Endometrium (tissue), 2 donors: ENCODE measurements at regions not wholly inside any gene's neighbourhood (a gene's known extent, or its start where the extent isn't known, plus 50 kb on each side); places are given as distances from the start of the nearest gene placed in this dataset.
"Not testable (repeated sequence)": the region's sequence is repeated elsewhere in the genome, so short reads cannot be mapped to it uniquely, and the experiment has no call there.

Experiments used
- FAIRE-seq: peaks from 2 replicates; lab custom pipeline; 2012; peaks lifted over from hg19 to GRCh38; lab: Jason Lieb, UNC
- donor health status: control.
- donor health status: control.

- FAIRE-seq = no peak
Observed at GRCh38 chr4:151459375-151459774, 50.4 kb downstream of the FHIP1A start.

GRCh38 chr4:151460434-151460833 is 51.5 kb downstream of the FHIP1A start:
- FAIRE-seq = no peak

- FAIRE-seq = no peak
Observed at GRCh38 chr4:151462554-151462953, 53.6 kb downstream of the FHIP1A start.

- no peak for FAIRE-seq
Observed at GRCh38 chr4:151468715-151469696, 60.0 kb downstream of the FHIP1A start.

- no peak for FAIRE-seq
Observed at GRCh38 chr4:151469970-151470369, 61.0 kb downstream of the FHIP1A start.

- FAIRE-seq = no peak
Observed at GRCh38 chr4:151471728-151472127, 62.8 kb downstream of the FHIP1A start.

- no peak for FAIRE-seq
Observed at GRCh38 chr4:151472297-151472696, 63.3 kb downstream of the FHIP1A start.

- no peak for FAIRE-seq
Observed at GRCh38 chr4:151472711-151473110, 63.7 kb downstream of the FHIP1A start.

- FAIRE-seq = no peak
Observed at GRCh38 chr4:151473521-151474097, 64.6 kb downstream of the FHIP1A start.

GRCh38 chr4:151475035-151475714 is 66.2 kb downstream of the FHIP1A start:
- FAIRE-seq = no peak

GRCh38 chr4:151481813-151482212 is 72.8 kb downstream of the FHIP1A start:
- no peak for FAIRE-seq

- no peak for FAIRE-seq
Observed at GRCh38 chr4:151484396-151485102, 75.6 kb downstream of the FHIP1A start.

- FAIRE-seq = no peak
Observed at GRCh38 chr4:151485541-151486131, 76.7 kb downstream of the FHIP1A start.

- no peak for FAIRE-seq
Observed at GRCh38 chr4:151486168-151486567, 77.2 kb downstream of the FHIP1A start.

GRCh38 chr4:151488968-151489367 is 80.0 kb downstream of the FHIP1A start:
- FAIRE-seq = no peak

GRCh38 chr4:151489462-151490203 is 80.7 kb downstream of the FHIP1A start:
- no peak for FAIRE-seq

- not testable (repeated sequence) for FAIRE-seq
Observed at GRCh38 chr4:151495612-151496011, 86.6 kb downstream of the FHIP1A start.

GRCh38 chr4:151511548-151511947 is 102.6 kb downstream of the FHIP1A start:
- FAIRE-seq = not testable (repeated sequence)

- no peak for FAIRE-seq
Observed at GRCh38 chr4:151517896-151518295, 108.9 kb downstream of the FHIP1A start.

- no peak for FAIRE-seq
Observed at GRCh38 chr4:151518359-151518758, 109.4 kb downstream of the FHIP1A start.
